Activated CD4-positive, alpha-beta T cell treated with anti-CD3 and anti-CD28 coated beads, Interleukin-10, Interleukin-2, amounts not matched to agents 100 ng/mL and 50 ng/mL, durations not matched to agents 16 hours and 8 hours (primary cell): ENCODE measurements at regions not wholly inside any gene's neighbourhood (a gene's known extent, or its start where the extent isn't known, plus 50 kb on each side); places are given as distances from the start of the nearest gene placed in this dataset.
A peak's percentile ranks its signal among the peaks of the same experiment; 100 is the strongest.
"Not testable (repeated sequence)": the region's sequence is repeated elsewhere in the genome, so short reads cannot be mapped to it uniquely, and the experiment has no call there.

Experiments used
- DNase-seq: peaks from one replicate; pipeline ENCODE4 v3.0.0-alpha.2; 2020

GRCh38 chr18:55748227-55748738 is 160.3 kb upstream of the TCF4 start:
- DNase-seq: no peak

GRCh38 chr18:55744206-55744605 is 156.2 kb upstream of the TCF4 start:
- DNase-seq: no peak

GRCh38 chr18:55743736-55744135 is 155.7 kb upstream of the TCF4 start:
- DNase-seq: no peak

- no peak for DNase-seq
Observed at GRCh38 chr18:55743133-55743532, 155.1 kb upstream of the TCF4 start.

GRCh38 chr18:55739488-55739887 is 151.5 kb upstream of the TCF4 start:
- DNase-seq: no peak

- DNase-seq: no peak
Observed at GRCh38 chr18:55738483-55739114, 150.6 kb upstream of the TCF4 start.

GRCh38 chr18:55737781-55738468 is 149.9 kb upstream of the TCF4 start:
- no peak for DNase-seq

GRCh38 chr18:55737266-55737665 is 149.3 kb upstream of the TCF4 start:
- no peak for DNase-seq

- DNase-seq: no peak
Observed at GRCh38 chr18:55735969-55736368, 148.0 kb upstream of the TCF4 start.

- no peak for DNase-seq
Observed at GRCh38 chr18:55735199-55735855, 147.3 kb upstream of the TCF4 start.

- DNase-seq: no peak
Observed at GRCh38 chr18:55732227-55733106, 144.5 kb upstream of the TCF4 start.

- DNase-seq: peak; percentile 11
Observed at GRCh38 chr18:55731594-55732042, 143.6 kb upstream of the TCF4 start.

- DNase-seq: not testable (repeated sequence)
Observed at GRCh38 chr18:55721006-55721405, 133.0 kb upstream of the TCF4 start.

- no peak for DNase-seq
Observed at GRCh38 chr18:55713707-55714106, 125.7 kb upstream of the TCF4 start.

GRCh38 chr18:55706898-55707297 is 118.9 kb upstream of the TCF4 start:
- no peak for DNase-seq

- DNase-seq: no peak
Observed at GRCh38 chr18:55699233-55699765, 111.3 kb upstream of the TCF4 start.

GRCh38 chr18:55696811-55697210 is 108.8 kb upstream of the TCF4 start:
- no peak for DNase-seq

GRCh38 chr18:55695091-55695490 is 107.1 kb upstream of the TCF4 start:
- DNase-seq: no peak

GRCh38 chr18:55694291-55694690 is 106.3 kb upstream of the TCF4 start:
- no peak for DNase-seq

GRCh38 chr18:55688030-55688429 is 100.0 kb upstream of the TCF4 start:
- DNase-seq: no peak

- no peak for DNase-seq
Observed at GRCh38 chr18:55687106-55687505, 99.1 kb upstream of the TCF4 start.

GRCh38 chr18:55685638-55686037 is 97.6 kb upstream of the TCF4 start:
- no peak for DNase-seq
